Breast epithelium (tissue), 3 donors: ENCODE measurements at regions not wholly inside any gene's neighbourhood (a gene's known extent, or its start where the extent isn't known, plus 50 kb on each side); places are given as distances from the start of the nearest gene placed in this dataset.

Source experiments
- CTCF ChIP-seq, 3 donors: fragments of 450-650 bp; IDR thresholded peaks; one replicate each; pipeline ENCODE4 v1.5.1; 2016 to 2017; ENCODE audit warnings: antibody characterized with exemption in 3 of 3, mild to moderate bottlenecking in 3 of 3, moderate library complexity in 3 of 3
- POLR2A ChIP-seq: fragments of 450-650 bp; IDR thresholded peaks from one replicate; pipeline ENCODE4 v1.6.1; 2016; ENCODE audit warnings: antibody characterized with exemption, mild to moderate bottlenecking, moderate library complexity
- POLR2AphosphoS5 ChIP-seq, 3 donors: sonication (generic); formaldehyde crosslinking; IDR thresholded peaks; one replicate each; pipeline ENCODE4 v1.6.1; 2017; ENCODE audit warnings: antibody characterized with exemption in 3 of 3

- TF ChIP-seq CTCF (IDR thresholded peaks at IDR 0.05): no peak
- TF ChIP-seq POLR2A: no peak
- TF ChIP-seq POLR2AphosphoS5 (IDR thresholded peaks at IDR 0.05): no peak
These were observed 257.2 kb upstream of the SPAG17 start for GRCh38 chr1:118442214-118442613.
